ENCODE measurements at regions not wholly inside any gene's neighbourhood (a gene's known extent, or its start where the extent isn't known, plus 50 kb on each side); places are given as distances from the start of the nearest gene placed in this dataset.

GRCh38 chr12:32997471-32997870 is 100.9 kb upstream of the PKP2 start:
- H3K9me3 ChIP-seq, result no peaks in the 10 kb centered on the region
- intact Hi-C loops (cut with DNase I), result no loop called here
- no peak overlapping the region for H3K27ac ChIP-seq
- DNase-seq, result no peak
- no peaks in the 10 kb centered on the region for H3K4me1 ChIP-seq
- WGBS, 2 donors, result 32 to 38% methylated on average over 8 of the region's 8 CpGs
- no peaks in the 10 kb centered on the region for H3K27me3 ChIP-seq
- ATAC-seq, result no peak
- TF ChIP-seq POLR2A (IDR thresholded peaks at IDR 0.05), result no peak
- TF ChIP-seq CTCF (IDR thresholded peaks at IDR 0.05), result no peak
- no peaks in the 10 kb centered on the region for H3K36me3 ChIP-seq (replicated peaks in 1 of 2; ENCODE audit: insufficient read depth in 1 of 2, low read depth in 2 of 2)
- H3K4me3 ChIP-seq, result no peak overlapping the region

GRCh38 chr12:32995623-32996022 is 99.0 kb upstream of the PKP2 start:
- Histone ChIP-seq H3K27me3 (no peaks in the 10 kb centered on the region), H3K4me1 (no peaks in the 10 kb centered on the region), H3K4me3 (no peak overlapping the region), H3K9me3 (no peaks in the 10 kb centered on the region), H3K27ac (no peak overlapping the region), H3K36me3 (replicated peaks in 1 of 2; ENCODE audit: insufficient read depth in 1 of 2, low read depth in 2 of 2) (no peaks in the 10 kb centered on the region)
- 32 to 36% methylated on average over 2 of the region's 2 CpGs for WGBS, 2 donors
- no peak for ATAC-seq
- no peak for DNase-seq
- intact Hi-C loops (cut with DNase I), result no loop called here
- no peak for TF ChIP-seq POLR2A (IDR thresholded peaks at IDR 0.05)
- TF ChIP-seq CTCF (IDR thresholded peaks at IDR 0.05), result no peak

GRCh38 chr12:32993404-32993803 is 96.8 kb upstream of the PKP2 start:
- no peak overlapping the region for H3K27ac ChIP-seq
- H3K36me3 ChIP-seq (replicated peaks in 1 of 2; ENCODE audit: insufficient read depth in 1 of 2, low read depth in 2 of 2), result no peaks in the 10 kb centered on the region
- DNase-seq (no peak), ATAC-seq (no peak)
- H3K4me3 ChIP-seq, result no peak overlapping the region
- intact Hi-C loops (cut with DNase I), result no loop called here
- no peaks in the 10 kb centered on the region for H3K4me1 ChIP-seq
- no peaks in the 10 kb centered on the region for H3K9me3 ChIP-seq
- TF ChIP-seq CTCF (IDR thresholded peaks at IDR 0.05), result no peak
- no peaks in the 10 kb centered on the region for H3K27me3 ChIP-seq
- 44 to 47% methylated on average over 4 of the region's 4 CpGs for WGBS, 2 donors

- H3K4me3 ChIP-seq, result no peak overlapping the region
- H3K27me3 ChIP-seq, result no peaks in the 10 kb centered on the region
- H3K9me3 ChIP-seq, result no peaks in the 10 kb centered on the region
- TF ChIP-seq CTCF (IDR thresholded peaks at IDR 0.05), result no peak
- no peak for TF ChIP-seq POLR2A (IDR thresholded peaks at IDR 0.05)
- intact Hi-C loops (cut with DNase I), result no loop called here
- no peaks in the 10 kb centered on the region for H3K36me3 ChIP-seq (replicated peaks in 1 of 2; ENCODE audit: insufficient read depth in 1 of 2, low read depth in 2 of 2)
- ATAC-seq (no peak), DNase-seq (no peak)
- H3K27ac ChIP-seq, result no peak overlapping the region
- H3K4me1 ChIP-seq, result no peaks in the 10 kb centered on the region
Measured at GRCh38 chr12:32989705-32990104, 93.1 kb upstream of the PKP2 start.

- DNase-seq, result no peak
Measured at GRCh38 chr12:32988982-32989381, 92.4 kb upstream of the PKP2 start.

More at GRCh38 chr12:32988982-32989381, 92.4 kb upstream of the PKP2 start:
- peaks cover 0 to 4% of the 10 kb centered on the region in 2 donors for H3K27me3 ChIP-seq
- no peak overlapping the region for H3K27ac ChIP-seq
- no peaks in the 10 kb centered on the region for H3K4me1 ChIP-seq
- intact Hi-C loops (cut with DNase I), result no loop called here
- 52 to 58% methylated on average over 4 of the region's 4 CpGs for WGBS, 2 donors
- H3K9me3 ChIP-seq, result no peaks in the 10 kb centered on the region
- no peak overlapping the region for H3K4me3 ChIP-seq
- TF ChIP-seq POLR2A (IDR thresholded peaks at IDR 0.05) (no peak), CTCF (IDR thresholded peaks at IDR 0.05) (no peak)
- ATAC-seq, result no peak
- no peaks in the 10 kb centered on the region for H3K36me3 ChIP-seq (replicated peaks in 1 of 2; ENCODE audit: insufficient read depth in 1 of 2, low read depth in 2 of 2)

Measured in body of pancreas (tissue), 4 donors.